ENCODE measurements at regions not wholly inside any gene's neighbourhood (a gene's known extent, or its start where the extent isn't known, plus 50 kb on each side); places are given as distances from the start of the nearest gene placed in this dataset.
"Not testable (repeated sequence)": the region's sequence is repeated elsewhere in the genome, so short reads cannot be mapped to it uniquely, and the experiment has no call there.

DNA sequence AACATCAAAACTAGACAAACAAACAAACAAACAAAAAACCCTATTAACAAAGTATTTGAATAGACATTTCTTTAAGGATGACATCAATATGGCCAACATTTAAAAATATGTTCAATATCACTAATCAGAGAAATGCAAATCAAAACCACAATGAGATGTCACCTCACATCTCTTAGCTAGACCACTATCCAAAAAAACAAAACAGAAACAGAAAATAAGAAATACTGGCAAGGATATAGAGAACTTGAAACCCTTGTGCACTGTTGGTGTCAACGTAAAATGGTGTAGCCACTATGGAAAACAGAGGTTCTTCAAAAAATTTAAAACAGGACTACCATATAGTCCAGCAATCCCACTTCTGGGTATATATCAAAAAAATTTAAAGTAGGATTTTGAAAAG lies 308.2 kb downstream of the SPATA31A1 start:
- not testable (repeated sequence) for DNase-seq; H3K79me2 ChIP-seq (ENCODE audit: control insufficient read depth, insufficient read depth, low read length, poor library complexity)

DNA sequence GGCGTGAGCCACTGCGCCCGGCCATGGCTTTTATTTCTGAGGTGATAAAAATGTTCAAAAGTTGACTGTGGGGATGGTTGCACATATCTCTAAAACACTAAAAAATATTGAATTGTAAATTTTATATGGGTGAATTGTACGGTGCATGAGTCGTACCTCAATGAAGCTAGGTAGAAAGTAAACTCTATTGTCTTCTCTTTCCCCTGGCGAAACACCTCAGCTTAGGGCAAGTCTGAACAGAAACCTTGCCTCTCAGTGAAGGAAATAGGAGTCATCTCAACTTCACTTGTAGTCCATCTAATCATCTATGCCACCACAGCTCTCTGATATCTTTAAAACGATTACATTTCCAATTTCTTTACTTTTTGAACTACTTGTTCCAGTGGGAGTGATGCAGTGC lies 309.6 kb downstream of the SPATA31A1 start:
- H2AK5ac ChIP-seq (ENCODE audit: low read length); H2BK12ac ChIP-seq (ENCODE audit: low read length); DNase-seq; H3K4me1 ChIP-seq (ENCODE audit: control insufficient read depth in 1 of 2, insufficient read depth in 2 of 2, low read length in 2 of 2); H3K14ac ChIP-seq (ENCODE audit: low read length); H3K36me3 ChIP-seq (ENCODE audit: control insufficient read depth in 1 of 2, insufficient read depth in 2 of 2, low read length in 2 of 2); H4K91ac ChIP-seq (ENCODE audit: low read depth, low read length); H2AFZ ChIP-seq (ENCODE audit: insufficient read depth, low read length, poor library complexity); H3K18ac ChIP-seq (ENCODE audit: low read length); H3K9me3 ChIP-seq (ENCODE audit: insufficient read depth, low read depth, low read length); H3K79me2 ChIP-seq (ENCODE audit: control insufficient read depth, insufficient read depth, low read length, poor library complexity); H3K4me3 ChIP-seq (ENCODE audit: low read depth, low read length); H4K12ac ChIP-seq (ENCODE audit: low read depth, low read length); H3K79me1 ChIP-seq (ENCODE audit: low read length); H3K23ac ChIP-seq (ENCODE audit: low read length); H3K4ac ChIP-seq (ENCODE audit: low read depth, low read length); H2BK5ac ChIP-seq (ENCODE audit: low read depth, low read length, poor library complexity); H3K27ac ChIP-seq (ENCODE audit: low read depth, low read length); H3K4me2 ChIP-seq (ENCODE audit: low read length); H3K9ac ChIP-seq (ENCODE audit: low read length); H2BK120ac ChIP-seq (ENCODE audit: insufficient read depth, low read length, poor library complexity); H3K27me3 ChIP-seq (ENCODE audit: insufficient read depth, low read length); H4K8ac ChIP-seq (ENCODE audit: low read depth, low read length): not testable (repeated sequence)
- no CpG with 5 or more reads among the region's 7 CpGs for WGBS (ENCODE audit: extremely low coverage, insufficient coverage, insufficient read length)

More for the DNA sequence above, 308.2 kb downstream of the SPATA31A1 start:
- WGBS (ENCODE audit: extremely low coverage, insufficient coverage, insufficient read length): no CpG with 5 or more reads among the region's 1 CpG
- not testable (repeated sequence) for H3K18ac ChIP-seq (ENCODE audit: low read length); H3K27ac ChIP-seq (ENCODE audit: low read depth, low read length); H3K4ac ChIP-seq (ENCODE audit: low read depth, low read length); H3K27me3 ChIP-seq (ENCODE audit: insufficient read depth, low read length); H2BK120ac ChIP-seq (ENCODE audit: insufficient read depth, low read length, poor library complexity); H3K9me3 ChIP-seq (ENCODE audit: insufficient read depth, low read depth, low read length); H3K36me3 ChIP-seq (ENCODE audit: control insufficient read depth in 1 of 2, insufficient read depth in 2 of 2, low read length in 2 of 2); H2BK12ac ChIP-seq (ENCODE audit: low read length); H3K23ac ChIP-seq (ENCODE audit: low read length); H3K9ac ChIP-seq (ENCODE audit: low read length); H4K8ac ChIP-seq (ENCODE audit: low read depth, low read length); H4K91ac ChIP-seq (ENCODE audit: low read depth, low read length); H3K79me1 ChIP-seq (ENCODE audit: low read length); H3K4me2 ChIP-seq (ENCODE audit: low read length); H2AFZ ChIP-seq (ENCODE audit: insufficient read depth, low read length, poor library complexity); H3K4me1 ChIP-seq (ENCODE audit: control insufficient read depth in 1 of 2, insufficient read depth in 2 of 2, low read length in 2 of 2); H2BK5ac ChIP-seq (ENCODE audit: low read depth, low read length, poor library complexity); H3K4me3 ChIP-seq (ENCODE audit: low read depth, low read length); H4K12ac ChIP-seq (ENCODE audit: low read depth, low read length); H2AK5ac ChIP-seq (ENCODE audit: low read length); H3K14ac ChIP-seq (ENCODE audit: low read length)

DNA sequence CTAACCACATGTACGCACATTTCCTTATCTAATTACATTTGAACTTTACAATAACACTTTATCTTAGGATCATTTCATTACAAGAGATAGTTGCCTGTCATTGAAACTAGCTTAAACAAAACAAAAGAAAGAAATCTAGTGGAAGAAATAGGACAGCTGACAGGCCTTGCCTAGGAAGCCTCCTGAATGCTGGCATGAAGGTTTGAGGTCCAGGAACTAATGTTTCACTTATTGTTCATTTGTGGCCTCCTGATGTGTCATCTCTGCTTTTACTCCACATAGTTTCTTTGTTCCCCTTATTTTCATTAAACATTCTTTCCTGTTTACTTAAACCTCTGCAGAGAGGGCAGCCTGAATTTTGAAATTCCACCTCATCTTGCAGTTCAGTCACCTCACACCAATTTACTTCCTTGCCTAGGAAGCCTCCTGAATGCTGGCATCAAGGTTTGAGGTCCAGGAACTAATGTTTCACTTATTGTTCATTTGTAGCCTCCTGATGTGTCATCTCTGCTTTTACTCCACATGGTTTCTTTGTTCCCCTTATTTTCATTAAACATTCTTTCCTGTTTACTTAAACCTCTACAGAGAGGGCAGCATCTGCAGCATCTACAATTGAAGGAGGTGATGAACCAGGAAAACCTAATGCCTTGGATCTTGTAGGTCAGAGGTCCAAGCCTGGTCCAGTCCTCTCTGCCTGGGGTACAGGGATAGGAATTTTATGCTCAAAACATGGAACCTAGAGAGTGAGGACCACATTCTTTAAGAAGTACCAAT lies 319.2 kb downstream of the SPATA31A1 start:
- H3K4me3 ChIP-seq (ENCODE audit: low read depth, low read length); H3K4me2 ChIP-seq (ENCODE audit: low read length); H3K27ac ChIP-seq (ENCODE audit: low read depth, low read length); H2BK120ac ChIP-seq (ENCODE audit: insufficient read depth, low read length, poor library complexity); H3K14ac ChIP-seq (ENCODE audit: low read length); H3K23ac ChIP-seq (ENCODE audit: low read length); DNase-seq; H3K4me1 ChIP-seq (ENCODE audit: control insufficient read depth in 1 of 2, insufficient read depth in 2 of 2, low read length in 2 of 2); H2AK5ac ChIP-seq (ENCODE audit: low read length); H3K27me3 ChIP-seq (ENCODE audit: insufficient read depth, low read length); H2AFZ ChIP-seq (ENCODE audit: insufficient read depth, low read length, poor library complexity); H3K36me3 ChIP-seq (ENCODE audit: control insufficient read depth in 1 of 2, insufficient read depth in 2 of 2, low read length in 2 of 2); H3K79me2 ChIP-seq (ENCODE audit: control insufficient read depth, insufficient read depth, low read length, poor library complexity); H3K9me3 ChIP-seq (ENCODE audit: insufficient read depth, low read depth, low read length); H4K12ac ChIP-seq (ENCODE audit: low read depth, low read length); H4K8ac ChIP-seq (ENCODE audit: low read depth, low read length); H2BK5ac ChIP-seq (ENCODE audit: low read depth, low read length, poor library complexity); H3K9ac ChIP-seq (ENCODE audit: low read length); H2BK12ac ChIP-seq (ENCODE audit: low read length); H3K4ac ChIP-seq (ENCODE audit: low read depth, low read length); H3K79me1 ChIP-seq (ENCODE audit: low read length); H3K18ac ChIP-seq (ENCODE audit: low read length); H4K91ac ChIP-seq (ENCODE audit: low read depth, low read length): not testable (repeated sequence)
- WGBS (ENCODE audit: extremely low coverage, insufficient coverage, insufficient read length): no CpG with 5 or more reads among the region's 1 CpG

DNA sequence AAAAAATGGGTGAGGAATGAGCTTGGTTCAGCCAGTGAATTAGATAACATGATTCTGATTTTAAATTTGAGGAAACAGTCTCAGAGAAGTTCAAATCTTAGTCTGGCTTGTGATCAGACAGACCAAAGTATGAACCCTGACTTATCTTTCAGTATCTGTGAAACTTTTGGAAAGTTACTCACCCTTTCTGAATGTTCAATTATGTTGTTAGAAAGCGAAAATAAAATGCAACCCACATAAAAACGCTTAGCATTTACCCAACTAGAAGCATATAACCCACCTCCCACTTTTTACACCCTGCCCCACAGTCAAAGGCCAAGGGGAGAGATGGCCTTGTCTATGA lies 319.7 kb downstream of the SPATA31A1 start:
- not testable (repeated sequence) for H2BK120ac ChIP-seq (ENCODE audit: insufficient read depth, low read length, poor library complexity); H3K79me1 ChIP-seq (ENCODE audit: low read length); H3K4me2 ChIP-seq (ENCODE audit: low read length); H2AFZ ChIP-seq (ENCODE audit: insufficient read depth, low read length, poor library complexity); H3K4me1 ChIP-seq (ENCODE audit: control insufficient read depth in 1 of 2, insufficient read depth in 2 of 2, low read length in 2 of 2); H3K79me2 ChIP-seq (ENCODE audit: control insufficient read depth, insufficient read depth, low read length, poor library complexity); H3K27me3 ChIP-seq (ENCODE audit: insufficient read depth, low read length); H3K9me3 ChIP-seq (ENCODE audit: insufficient read depth, low read depth, low read length); H3K18ac ChIP-seq (ENCODE audit: low read length); H2AK5ac ChIP-seq (ENCODE audit: low read length); DNase-seq; H2BK12ac ChIP-seq (ENCODE audit: low read length); H3K36me3 ChIP-seq (ENCODE audit: control insufficient read depth in 1 of 2, insufficient read depth in 2 of 2, low read length in 2 of 2); H3K4me3 ChIP-seq (ENCODE audit: low read depth, low read length); H4K91ac ChIP-seq (ENCODE audit: low read depth, low read length); H4K12ac ChIP-seq (ENCODE audit: low read depth, low read length); H3K9ac ChIP-seq (ENCODE audit: low read length); H3K27ac ChIP-seq (ENCODE audit: low read depth, low read length); H3K23ac ChIP-seq (ENCODE audit: low read length); H3K4ac ChIP-seq (ENCODE audit: low read depth, low read length); H4K8ac ChIP-seq (ENCODE audit: low read depth, low read length); H2BK5ac ChIP-seq (ENCODE audit: low read depth, low read length, poor library complexity); H3K14ac ChIP-seq (ENCODE audit: low read length)
- no CpG with 5 or more reads among the region's 2 CpGs for WGBS (ENCODE audit: extremely low coverage, insufficient coverage, insufficient read length)
